Skeletal muscle satellite cell (primary cell): ENCODE measurements at regions not wholly inside any gene's neighbourhood (a gene's known extent, or its start where the extent isn't known, plus 50 kb on each side); places are given as distances from the start of the nearest gene placed in this dataset.
"Not testable (repeated sequence)": the region's sequence is repeated elsewhere in the genome, so short reads cannot be mapped to it uniquely, and the experiment has no call there.

ENCODE experiments used
- H3K27me3 ChIP-seq: 2 replicates; pipeline ENCODE4 v1.7.0; 2013; ENCODE audit warnings: low read length; ENCODE audit not compliant: control insufficient read depth, insufficient read depth
- H3K36me3 ChIP-seq: 2 replicates; pipeline ENCODE4 v1.7.0; 2013; ENCODE audit warnings: mild to moderate bottlenecking, control low read depth, low read length; ENCODE audit not compliant: insufficient read depth
- H3K4me1 ChIP-seq: 2 replicates; pipeline ENCODE4 v1.7.0; 2013; ENCODE audit warnings: low read length; ENCODE audit not compliant: control insufficient read depth, insufficient read depth
- H3K4me2 ChIP-seq: 2 replicates; pipeline ENCODE4 v1.7.0; 2013; ENCODE audit warnings: mild to moderate bottlenecking, low read length
- H3K4me3 ChIP-seq: 2 replicates; pipeline ENCODE4 v1.7.0; 2013; ENCODE audit warnings: low read length
- H3K9ac ChIP-seq: 2 replicates; pipeline ENCODE4 v1.7.0; 2013; ENCODE audit warnings: mild to moderate bottlenecking, low read depth, low read length, moderate library complexity
- H3K9me3 ChIP-seq: replicated peaks from 2 replicates; pipeline ENCODE4 v1.7.0; 2013; ENCODE audit warnings: mild to moderate bottlenecking, control low read depth, low read length

DNA sequence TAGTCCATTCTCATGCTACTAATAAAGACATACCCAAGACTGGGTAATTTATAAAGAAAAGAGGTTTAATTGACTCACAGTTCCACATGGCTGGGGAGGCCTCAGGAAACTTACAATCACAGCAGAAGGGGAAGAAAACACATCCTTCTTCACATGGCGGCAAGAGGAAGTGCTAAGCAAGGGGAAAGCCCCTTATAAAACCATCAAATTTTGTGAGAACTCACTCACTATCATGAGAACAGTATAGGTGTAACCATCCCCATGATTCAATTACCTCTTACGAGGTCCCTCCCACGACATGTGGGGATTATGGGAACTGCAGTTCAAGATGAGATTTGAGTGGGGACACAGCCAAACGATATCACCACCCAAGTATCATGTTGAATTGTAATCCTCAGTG, 52.7 kb upstream of the FOXO6 start:
- not testable (repeated sequence) for H3K4me2 ChIP-seq, H3K4me3 ChIP-seq, H3K36me3 ChIP-seq

DNA sequence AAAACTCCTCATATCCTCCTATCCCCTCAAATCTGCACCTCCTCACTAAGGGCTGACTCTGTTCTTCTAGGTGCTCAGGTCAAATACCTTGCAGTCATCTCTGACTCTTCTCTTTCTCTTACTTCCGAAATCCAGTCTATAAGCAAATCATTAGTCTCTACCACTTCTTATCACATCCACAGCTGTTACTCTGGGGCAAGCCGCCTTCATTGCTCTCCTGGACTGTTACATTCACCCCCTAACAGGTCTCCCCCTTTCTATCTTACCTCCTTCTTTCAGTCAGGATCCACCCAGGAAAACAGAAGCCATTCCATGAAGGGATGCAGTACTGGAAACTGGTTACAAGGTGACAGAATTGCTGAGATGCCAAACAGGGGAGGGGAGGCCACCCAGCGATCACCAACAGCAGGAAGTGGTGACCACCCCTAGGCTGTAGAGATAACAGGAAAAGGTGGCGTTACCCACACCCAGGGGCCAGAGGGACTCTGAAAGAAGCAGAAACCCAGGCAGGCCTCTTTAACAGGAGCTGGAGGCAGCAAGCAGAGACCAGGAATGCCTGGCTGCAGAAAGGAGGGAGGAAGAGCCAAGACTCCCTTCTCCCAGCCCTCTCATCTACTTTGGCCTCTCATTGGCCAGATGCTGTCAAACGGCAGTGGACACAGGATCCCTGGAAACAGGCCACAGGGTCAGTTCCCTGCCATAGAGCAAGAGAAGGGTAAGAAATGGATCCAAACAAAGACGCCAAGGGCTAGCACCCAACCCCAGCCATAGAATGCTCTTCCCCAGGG, 55.5 kb upstream of the FOXO6 start:
- Histone ChIP-seq H3K9me3 (no peaks in the 10 kb centered on the region), H3K27me3 (peaks cover 34% of the 10 kb centered on the region), H3K36me3 (no peaks in the 10 kb centered on the region), H3K4me2 (no peak overlapping the region), H3K9ac (no peak overlapping the region), H3K4me1 (no peaks in the 10 kb centered on the region), H3K4me3 (no peak overlapping the region)

More for the DNA sequence above, 52.7 kb upstream of the FOXO6 start:
- H3K9ac ChIP-seq, H3K4me1 ChIP-seq, H3K9me3 ChIP-seq: not testable (repeated sequence)
- peaks cover 27% of the 10 kb centered on the region for H3K27me3 ChIP-seq

DNA sequence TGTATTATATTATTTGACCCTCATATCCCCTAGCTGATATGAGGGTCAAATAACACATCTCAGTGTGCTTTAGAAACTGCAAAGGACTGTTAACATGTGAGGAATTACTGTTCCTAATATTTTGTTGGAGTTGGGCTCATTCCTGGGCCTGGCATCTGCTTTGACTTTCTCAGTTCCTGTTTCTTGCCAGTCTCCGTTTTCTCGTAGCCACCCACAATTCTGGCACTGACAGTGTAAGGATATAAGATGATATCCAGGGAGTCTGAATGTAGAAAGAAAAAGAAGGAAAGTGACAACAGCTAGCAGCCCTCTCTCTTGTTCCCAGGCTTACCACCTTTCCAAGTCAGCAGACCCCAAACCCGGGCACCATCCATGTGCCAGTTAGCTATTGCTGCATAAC, 54.4 kb upstream of the SCMH1 start:
- Histone ChIP-seq H3K27me3 (peaks cover 35% of the 10 kb centered on the region), H3K4me3 (no peak overlapping the region), H3K4me1 (no peaks in the 10 kb centered on the region), H3K9ac (no peak overlapping the region), H3K9me3 (no peaks in the 10 kb centered on the region), H3K36me3 (no peaks in the 10 kb centered on the region), H3K4me2 (no peak overlapping the region)

DNA sequence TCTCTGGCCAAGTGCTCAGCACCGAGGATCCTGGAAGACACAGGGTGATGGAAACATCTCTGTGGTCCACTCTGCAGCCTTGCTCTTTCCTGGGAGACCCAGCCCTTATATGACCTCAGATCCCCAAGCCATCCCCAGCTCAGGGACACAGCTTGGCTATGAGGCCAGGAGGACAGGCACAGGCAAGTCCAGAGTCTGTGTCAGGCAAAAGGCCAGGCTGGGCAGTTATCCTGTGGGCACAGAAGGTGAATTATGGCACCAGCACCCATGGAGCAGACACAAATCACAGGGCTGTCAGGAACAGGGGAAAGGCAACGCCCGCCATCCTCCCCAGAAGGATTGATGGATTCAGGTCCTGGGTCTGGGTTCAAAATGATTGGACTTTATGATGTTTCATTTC, 52.1 kb upstream of the SCMH1 start:
- H3K9me3 ChIP-seq, result no peaks in the 10 kb centered on the region
- H3K9ac ChIP-seq, result no peak overlapping the region
- H3K4me2 ChIP-seq, result no peak overlapping the region
- H3K4me3 ChIP-seq, result no peak overlapping the region
- H3K4me1 ChIP-seq, result no peaks in the 10 kb centered on the region
- no peaks in the 10 kb centered on the region for H3K36me3 ChIP-seq
- H3K27me3 ChIP-seq, result peaks cover 58% of the 10 kb centered on the region

DNA sequence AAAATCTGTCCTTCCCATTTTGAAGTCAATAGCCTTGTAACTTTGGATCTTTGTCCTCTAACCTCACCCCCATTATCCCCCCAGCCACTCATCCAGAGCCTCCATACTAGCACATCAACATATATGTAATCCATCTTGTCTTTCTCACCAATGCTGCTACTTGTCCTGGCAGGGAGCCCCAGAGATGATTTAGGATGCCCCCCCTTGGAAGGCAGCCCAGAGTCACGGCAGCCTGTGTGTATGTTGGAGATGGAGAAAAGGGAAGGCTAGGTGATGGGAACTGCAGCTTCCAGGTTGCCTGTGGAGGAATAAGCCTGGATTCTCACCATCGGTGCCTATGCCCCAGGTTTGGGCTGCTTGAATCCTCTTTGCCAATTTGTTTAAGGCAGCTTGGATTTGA, 51.7 kb upstream of the SCMH1 start:
- H3K9ac ChIP-seq, result no peak overlapping the region
- H3K4me1 ChIP-seq, result no peaks in the 10 kb centered on the region
- H3K9me3 ChIP-seq, result no peaks in the 10 kb centered on the region

More for the DNA sequence above, 51.7 kb upstream of the SCMH1 start:
- Histone ChIP-seq H3K4me3 (no peak overlapping the region), H3K27me3 (peaks cover 59% of the 10 kb centered on the region), H3K4me2 (no peak overlapping the region), H3K36me3 (no peaks in the 10 kb centered on the region)
